ENCODE measurements at regions not wholly inside any gene's neighbourhood (a gene's known extent, or its start where the extent isn't known, plus 50 kb on each side); places are given as distances from the start of the nearest gene placed in this dataset.

DNA sequence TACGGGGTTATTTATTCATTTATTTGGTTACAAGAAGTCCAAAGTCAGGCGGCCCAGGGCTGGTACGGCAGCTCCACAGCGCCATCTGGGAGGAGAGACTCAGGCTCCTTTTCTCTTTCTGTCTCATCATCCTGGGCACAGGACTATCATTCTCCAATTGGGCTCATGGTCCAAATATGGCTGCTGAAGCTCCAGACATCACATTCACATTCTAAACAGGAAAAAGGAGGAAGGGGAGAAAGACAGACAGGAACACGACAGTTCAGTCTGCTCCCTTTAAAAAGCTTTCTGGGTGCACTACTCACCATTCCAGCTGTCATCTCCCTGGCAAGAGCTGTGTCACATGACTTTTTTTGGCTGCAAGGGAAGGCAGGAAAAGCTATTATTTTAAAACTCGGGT lies 74.4 kb upstream of the PDZD8 start:
- TF ChIP-seq TARDBP (IDR thresholded peaks at IDR 0.05) (no peak), NFRKB (IDR thresholded peaks at IDR 0.05) (no peak), FOXA1 (IDR thresholded peaks at IDR 0.05) (no peak)

Measured in HEK293T (cell line).